ENCODE measurements at regions not wholly inside any gene's neighbourhood (a gene's known extent, or its start where the extent isn't known, plus 50 kb on each side); places are given as distances from the start of the nearest gene placed in this dataset.
A peak's percentile ranks its signal among the peaks of the same experiment; 100 is the strongest.

- DNase-seq (ENCODE audit: low read depth) = no peak
- no peak overlapping the region for H3K4me3 ChIP-seq (ENCODE audit: low read length)
- TF ChIP-seq, protein P1, sequence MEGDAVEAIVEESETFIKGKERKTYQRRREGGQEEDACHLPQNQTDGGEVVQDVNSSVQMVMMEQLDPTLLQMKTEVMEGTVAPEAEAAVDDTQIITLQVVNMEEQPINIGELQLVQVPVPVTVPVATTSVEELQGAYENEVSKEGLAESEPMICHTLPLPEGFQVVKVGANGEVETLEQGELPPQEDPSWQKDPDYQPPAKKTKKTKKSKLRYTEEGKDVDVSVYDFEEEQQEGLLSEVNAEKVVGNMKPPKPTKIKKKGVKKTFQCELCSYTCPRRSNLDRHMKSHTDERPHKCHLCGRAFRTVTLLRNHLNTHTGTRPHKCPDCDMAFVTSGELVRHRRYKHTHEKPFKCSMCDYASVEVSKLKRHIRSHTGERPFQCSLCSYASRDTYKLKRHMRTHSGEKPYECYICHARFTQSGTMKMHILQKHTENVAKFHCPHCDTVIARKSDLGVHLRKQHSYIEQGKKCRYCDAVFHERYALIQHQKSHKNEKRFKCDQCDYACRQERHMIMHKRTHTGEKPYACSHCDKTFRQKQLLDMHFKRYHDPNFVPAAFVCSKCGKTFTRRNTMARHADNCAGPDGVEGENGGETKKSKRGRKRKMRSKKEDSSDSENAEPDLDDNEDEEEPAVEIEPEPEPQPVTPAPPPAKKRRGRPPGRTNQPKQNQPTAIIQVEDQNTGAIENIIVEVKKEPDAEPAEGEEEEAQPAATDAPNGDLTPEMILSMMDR (IDR thresholded peaks at IDR 0.05; ENCODE audit: insufficient read depth, low read depth, low read length, missing control alignments) = no peak
Observed at GRCh38 chr3:31409866-31410265, 122.9 kb upstream of the STT3B start.

DNA sequence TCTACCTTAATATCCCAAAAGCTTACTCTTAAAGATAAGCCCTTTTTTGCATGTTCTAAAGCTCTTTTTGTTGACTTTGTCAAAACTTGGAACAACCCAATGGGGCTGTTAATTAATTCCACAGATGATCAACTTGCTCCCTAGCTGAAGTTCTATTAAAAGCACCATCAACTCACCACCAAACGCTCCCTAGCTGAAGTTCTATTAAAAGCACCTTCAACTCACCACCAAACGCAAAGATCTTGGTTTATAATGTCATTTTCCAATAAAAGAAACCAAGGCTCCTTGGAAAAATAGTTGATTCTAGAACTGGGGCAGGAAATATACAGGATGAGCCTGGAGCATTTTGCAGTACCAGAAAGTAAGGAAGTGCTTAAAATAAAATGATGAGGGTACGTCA, 122.3 kb upstream of the STT3B start:
- no peak overlapping the region for H3K4me3 ChIP-seq (ENCODE audit: low read length)
- no peak for DNase-seq (ENCODE audit: low read depth)
- TF ChIP-seq, protein P1 (IDR thresholded peaks at IDR 0.05; ENCODE audit: insufficient read depth, low read depth, low read length, missing control alignments) = no peak

DNA sequence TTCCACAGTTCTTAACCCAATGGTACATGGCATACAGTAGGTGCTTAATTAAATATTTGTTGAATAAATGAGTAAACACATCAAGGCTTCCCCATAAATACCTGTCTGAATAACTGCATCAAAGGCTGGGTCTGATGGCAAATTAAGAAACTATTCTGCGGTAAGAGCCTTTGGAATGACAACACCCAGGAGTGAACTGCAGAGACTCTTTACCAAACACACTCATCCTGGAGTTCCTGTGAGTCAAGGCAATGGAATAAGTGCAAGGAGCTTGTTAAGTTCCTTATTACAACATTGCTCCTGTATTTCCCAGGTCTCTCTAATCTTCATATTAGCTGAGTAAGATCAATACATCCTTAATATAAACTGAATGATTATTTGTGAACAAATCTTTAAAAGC, 119.9 kb upstream of the STT3B start:
- H3K4me3 ChIP-seq (ENCODE audit: low read length) = no peak overlapping the region
- DNase-seq (ENCODE audit: low read depth) = peak; percentile 83
- TF ChIP-seq, protein P1 (IDR thresholded peaks at IDR 0.05; ENCODE audit: insufficient read depth, low read depth, low read length, missing control alignments) = no peak

DNA sequence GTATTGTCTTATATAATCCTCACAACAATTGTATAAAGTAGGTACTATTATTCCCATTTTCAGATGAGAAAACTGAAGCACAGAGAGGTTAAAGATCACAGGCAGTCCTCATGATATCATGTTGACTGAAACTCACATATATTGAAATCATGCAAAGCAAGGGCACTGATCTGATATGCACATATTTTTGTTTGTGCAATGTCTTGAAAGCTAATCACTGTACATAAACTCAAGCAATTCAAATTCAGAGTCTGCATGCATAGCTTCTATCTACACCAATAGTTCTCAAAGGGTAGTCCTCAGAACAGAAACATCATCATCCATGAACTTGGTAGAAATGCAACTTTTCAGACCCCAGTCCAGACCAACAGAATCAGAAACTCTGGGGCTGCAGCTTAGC, 119.2 kb upstream of the STT3B start:
- TF ChIP-seq, protein P1 (IDR thresholded peaks at IDR 0.05; ENCODE audit: insufficient read depth, low read depth, low read length, missing control alignments) = no peak
- DNase-seq (ENCODE audit: low read depth) = no peak
- H3K4me3 ChIP-seq (ENCODE audit: low read length) = no peak overlapping the region

- TF ChIP-seq, protein P1 (IDR thresholded peaks at IDR 0.05; ENCODE audit: insufficient read depth, low read depth, low read length, missing control alignments) = no peak
- H3K4me3 ChIP-seq (ENCODE audit: low read length) = no peak overlapping the region
- no peak for DNase-seq (ENCODE audit: low read depth)
Observed at GRCh38 chr3:31416980-31417379, 115.7 kb upstream of the STT3B start.

DNA sequence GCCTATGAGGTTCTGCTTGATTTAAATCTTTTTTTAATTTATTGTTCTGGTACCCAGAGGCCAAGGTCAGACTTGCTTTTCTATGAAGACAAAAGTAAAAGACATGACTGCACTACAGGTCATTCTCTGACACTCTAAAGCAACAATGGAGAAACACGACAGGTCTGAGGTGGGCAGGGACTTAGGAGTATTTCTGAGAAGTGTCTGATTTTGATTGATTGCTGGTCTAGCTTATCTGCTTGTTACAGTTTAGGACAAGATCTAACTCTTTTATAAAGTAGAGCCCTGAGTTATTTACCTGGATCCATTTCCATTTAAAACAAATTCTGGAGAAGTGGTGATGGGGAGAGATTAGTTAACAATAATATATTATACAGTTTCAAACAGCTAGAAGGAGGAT, 115.2 kb upstream of the STT3B start:
- TF ChIP-seq, protein P1 (IDR thresholded peaks at IDR 0.05; ENCODE audit: insufficient read depth, low read depth, low read length, missing control alignments) = no peak
- DNase-seq (ENCODE audit: low read depth) = no peak

DNA sequence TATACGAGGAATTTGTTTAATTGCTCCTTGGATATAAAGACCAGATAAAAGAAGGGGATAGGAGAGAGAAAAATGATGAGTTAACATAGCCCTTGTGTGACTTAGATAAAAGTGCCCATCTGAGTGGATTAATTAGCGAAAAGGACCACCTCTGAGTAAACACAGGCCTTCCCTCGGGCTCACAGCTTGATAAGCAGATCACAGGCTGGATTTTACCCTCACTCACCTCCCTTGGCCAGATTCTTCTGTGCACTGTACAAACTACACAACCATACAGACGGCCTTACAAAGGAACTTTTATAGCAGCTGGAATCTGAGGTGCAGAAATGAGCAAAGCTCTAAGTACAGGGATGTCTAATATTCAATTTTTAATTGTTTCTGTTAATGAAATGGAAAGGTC, 112.4 kb upstream of the STT3B start:
- no peak overlapping the region for H3K4me3 ChIP-seq (ENCODE audit: low read length)
- DNase-seq (ENCODE audit: low read depth) = no peak
- TF ChIP-seq, protein P1 (IDR thresholded peaks at IDR 0.05; ENCODE audit: insufficient read depth, low read depth, low read length, missing control alignments) = no peak

More for the DNA sequence above, 115.2 kb upstream of the STT3B start:
- no peak overlapping the region for H3K4me3 ChIP-seq (ENCODE audit: low read length)

Measured in epithelial cell of esophagus (primary cell).